ENCODE measurements at regions not wholly inside any gene's neighbourhood (a gene's known extent, or its start where the extent isn't known, plus 50 kb on each side); places are given as distances from the start of the nearest gene placed in this dataset.

GRCh38 chrX:43552703-43553102 lies 103.4 kb upstream of the MAOA start:
- TF ChIP-seq POLR2A (IDR thresholded peaks at IDR 0.05; ENCODE audit: low read depth, low read length) (no peak), POLR2AphosphoS5 (IDR thresholded peaks at IDR 0.05; ENCODE audit: low read depth, low read length) (no peak)
